GM19397 (cell line): ENCODE measurements at regions not wholly inside any gene's neighbourhood (a gene's known extent, or its start where the extent isn't known, plus 50 kb on each side); places are given as distances from the start of the nearest gene placed in this dataset.
A peak's percentile ranks its signal among the peaks of the same experiment; 100 is the strongest.
"Not testable (repeated sequence)": the region's sequence is repeated elsewhere in the genome, so short reads cannot be mapped to it uniquely, and the experiment has no call there.

Experiments used
- ATAC-seq: cut with Tn5 transposase; IDR thresholded peaks from one replicate; pipeline ENCODE4 v1.9.1; 2021; ENCODE audit warnings: mild to moderate bottlenecking, moderate library complexity; ENCODE audit not compliant: unreplicated experiment

- no peak for ATAC-seq
Observed at GRCh38 chr5:158011422-158011821, 152.5 kb upstream of the CLINT1 start.

- ATAC-seq = no peak
Observed at GRCh38 chr5:158010831-158011230, 151.9 kb upstream of the CLINT1 start.

GRCh38 chr5:158007336-158007735 is 148.4 kb upstream of the CLINT1 start:
- ATAC-seq = no peak

GRCh38 chr5:157999696-158000095 is 140.8 kb upstream of the CLINT1 start:
- no peak for ATAC-seq

GRCh38 chr5:157997991-157998504 is 139.1 kb upstream of the CLINT1 start:
- ATAC-seq = no peak

- peak; percentile 81 for ATAC-seq
Observed at GRCh38 chr5:157994906-157995519, 136.1 kb upstream of the CLINT1 start.

- ATAC-seq = no peak
Observed at GRCh38 chr5:157993986-157994691, 135.2 kb upstream of the CLINT1 start.

- no peak for ATAC-seq
Observed at GRCh38 chr5:157993201-157993600, 134.3 kb upstream of the CLINT1 start.

GRCh38 chr5:157990583-157991181 is 131.7 kb upstream of the CLINT1 start:
- ATAC-seq = no peak

GRCh38 chr5:157989296-157989695 is 130.4 kb upstream of the CLINT1 start:
- ATAC-seq = no peak

- no peak for ATAC-seq
Observed at GRCh38 chr5:157987259-157987658, 128.3 kb upstream of the CLINT1 start.

- ATAC-seq = no peak
Observed at GRCh38 chr5:157986431-157986990, 127.6 kb upstream of the CLINT1 start.

GRCh38 chr5:157984611-157985010 is 125.7 kb upstream of the CLINT1 start:
- ATAC-seq = no peak

GRCh38 chr5:157983906-157984551 is 125.1 kb upstream of the CLINT1 start:
- no peak for ATAC-seq

GRCh38 chr5:157978061-157978460 is 119.1 kb upstream of the CLINT1 start:
- ATAC-seq = no peak

- ATAC-seq = no peak
Observed at GRCh38 chr5:157976429-157976828, 117.5 kb upstream of the CLINT1 start.

- no peak for ATAC-seq
Observed at GRCh38 chr5:157972579-157972978, 113.6 kb upstream of the CLINT1 start.

- ATAC-seq = no peak
Observed at GRCh38 chr5:157971571-157972216, 112.7 kb upstream of the CLINT1 start.

GRCh38 chr5:157968570-157968969 is 109.6 kb upstream of the CLINT1 start:
- not testable (repeated sequence) for ATAC-seq

GRCh38 chr5:157965989-157966388 is 107.0 kb upstream of the CLINT1 start:
- no peak for ATAC-seq
